NCI-H2227 treated with DMSO at 0.1 percent for 48 hours (cell line): ENCODE measurements at regions not wholly inside any gene's neighbourhood (a gene's known extent, or its start where the extent isn't known, plus 50 kb on each side); places are given as distances from the start of the nearest gene placed in this dataset.
A peak's percentile ranks its signal among the peaks of the same experiment; 100 is the strongest.

Experiments used
- DNase-seq: peaks from one replicate; lab custom pipeline; 2025; lab: John Stamatoyannopoulos, UW

- DNase-seq, result no peak
Observed at GRCh38 chr2:60096556-60096955, 456.9 kb downstream of the BCL11A start.

DNA sequence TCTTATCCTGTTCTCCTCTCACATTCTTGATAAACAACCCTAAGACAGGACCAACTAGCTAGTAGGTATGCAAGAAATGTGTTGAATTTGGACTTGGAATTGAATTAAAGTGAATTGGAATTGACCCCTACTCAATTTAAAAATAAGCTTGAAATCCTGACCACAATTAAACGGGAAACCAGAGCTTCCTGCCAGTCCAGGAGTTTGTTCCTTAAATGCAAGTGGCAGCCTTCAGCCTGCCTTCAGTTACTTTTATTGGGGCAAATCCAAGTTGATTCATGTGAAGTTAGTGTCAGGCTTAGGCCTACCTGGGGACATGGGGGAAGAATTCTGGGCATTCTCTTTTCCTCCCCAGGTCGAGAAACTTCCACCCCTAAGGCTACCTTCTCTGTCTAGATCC lies 457.6 kb downstream of the BCL11A start:
- DNase-seq, result no peak

DNA sequence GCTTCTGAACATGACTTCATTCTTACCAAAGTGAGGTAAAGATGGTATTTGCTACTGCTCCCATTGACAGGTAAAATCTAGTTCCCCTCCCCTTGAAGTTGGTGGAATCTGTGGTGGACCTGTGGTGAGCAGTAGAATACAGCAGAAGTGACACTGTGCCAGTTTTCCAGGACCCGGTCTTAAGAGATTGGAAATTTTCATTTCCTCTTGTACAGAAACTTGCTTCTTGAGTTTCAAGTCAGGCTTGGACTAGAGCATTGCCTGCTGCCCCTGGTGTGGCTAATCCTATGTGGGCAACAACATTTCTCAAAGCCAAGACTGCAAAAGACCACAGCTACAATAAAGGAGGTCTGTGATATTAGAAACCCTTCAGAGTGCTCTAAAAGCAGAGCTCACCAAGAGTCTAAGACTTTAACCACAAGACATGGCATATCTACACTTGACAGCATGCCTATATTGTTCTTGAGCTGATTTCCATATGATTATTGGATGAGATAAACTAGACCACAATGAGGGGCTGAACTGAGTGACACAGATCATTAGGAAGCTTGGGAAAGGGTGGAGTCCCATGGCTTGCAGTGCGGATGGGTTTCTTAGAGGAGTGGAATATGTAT lies 458.1 kb downstream of the BCL11A start:
- DNase-seq, result no peak

DNA sequence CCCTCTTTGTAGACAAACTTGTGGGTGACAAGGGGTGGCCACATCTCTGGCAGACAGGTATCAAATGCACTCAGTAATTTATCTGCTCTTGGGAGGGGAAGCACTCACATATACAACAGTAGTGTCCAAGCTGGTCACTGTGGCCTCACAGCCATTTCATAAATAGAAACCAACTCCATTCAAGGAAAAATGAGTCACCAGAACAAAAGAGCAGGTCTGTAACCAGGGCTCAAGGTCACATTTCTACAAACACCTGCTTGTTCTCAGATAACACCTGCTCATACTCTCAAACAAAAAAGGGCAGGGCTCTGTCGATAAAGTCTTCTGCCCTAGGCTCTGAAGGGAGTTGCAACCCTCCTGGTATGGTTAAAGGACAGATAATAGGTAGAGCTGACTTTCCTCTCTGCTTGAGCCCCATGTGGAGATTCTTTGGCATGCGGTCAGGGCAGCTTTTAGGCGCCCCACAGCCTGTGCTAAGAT lies 459.0 kb downstream of the BCL11A start:
- no peak for DNase-seq

DNA sequence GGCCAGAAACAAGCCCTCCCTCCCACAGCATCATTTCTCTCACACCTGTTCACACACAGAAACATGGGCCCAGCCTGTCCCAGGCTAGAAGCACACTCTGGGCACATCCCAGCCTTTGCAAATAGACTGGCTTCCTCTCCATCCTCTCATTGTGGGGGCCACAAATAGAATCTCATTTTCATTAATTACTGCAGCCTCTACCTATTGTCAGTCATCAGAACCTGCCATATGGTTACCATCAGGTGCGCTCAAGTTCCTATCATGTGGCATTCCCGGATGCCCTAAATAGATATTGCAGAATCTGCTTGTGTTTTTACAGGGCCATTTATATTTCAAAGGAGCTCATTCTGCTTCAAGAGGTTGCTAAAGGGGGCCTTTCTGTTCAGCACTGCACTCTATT lies 460.7 kb downstream of the BCL11A start:
- DNase-seq, result no peak

- no peak for DNase-seq
Observed at GRCh38 chr2:60091894-60092293, 461.6 kb downstream of the BCL11A start.

DNA sequence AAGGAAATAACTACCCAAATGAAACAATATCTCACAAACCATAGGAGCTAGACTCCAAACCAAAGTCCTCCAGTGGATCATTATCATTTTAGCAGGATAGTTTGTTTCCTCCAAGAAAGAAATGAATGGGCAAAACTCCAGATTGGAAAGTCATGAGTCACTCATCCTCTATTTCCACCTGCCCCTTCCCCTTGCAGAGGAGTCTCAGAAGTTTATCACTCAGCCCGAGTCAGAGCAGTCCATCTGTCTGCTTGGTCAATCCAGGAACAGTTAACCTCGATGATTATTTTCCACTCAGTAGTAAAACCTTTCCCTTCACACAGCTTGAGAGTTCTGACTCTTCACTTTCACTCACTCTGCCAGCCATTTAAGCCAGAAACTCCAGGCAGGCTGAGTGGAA lies 462.2 kb downstream of the BCL11A start:
- no peak for DNase-seq

DNA sequence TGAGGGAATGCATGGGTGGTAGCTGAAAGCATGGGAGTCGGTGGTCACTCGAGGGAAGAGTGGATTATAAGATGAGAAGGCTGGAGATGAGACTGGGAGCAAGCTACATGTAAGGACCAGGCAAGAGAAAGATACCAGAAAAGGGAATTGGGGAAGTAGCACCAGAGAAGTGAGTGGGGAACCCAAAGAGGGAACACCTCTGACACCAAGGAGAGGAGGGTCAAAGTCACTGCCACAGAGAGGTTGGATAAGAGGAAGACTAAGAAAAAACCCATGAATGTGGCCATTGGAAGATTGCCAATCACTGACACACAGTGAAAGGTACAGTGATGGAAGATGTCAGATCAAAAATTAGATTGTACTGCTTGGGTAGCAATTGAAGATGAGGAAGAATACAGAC lies 473.9 kb downstream of the BCL11A start:
- no peak for DNase-seq

GRCh38 chr2:60075048-60075447 lies 478.4 kb downstream of the BCL11A start:
- DNase-seq, result no peak

DNA sequence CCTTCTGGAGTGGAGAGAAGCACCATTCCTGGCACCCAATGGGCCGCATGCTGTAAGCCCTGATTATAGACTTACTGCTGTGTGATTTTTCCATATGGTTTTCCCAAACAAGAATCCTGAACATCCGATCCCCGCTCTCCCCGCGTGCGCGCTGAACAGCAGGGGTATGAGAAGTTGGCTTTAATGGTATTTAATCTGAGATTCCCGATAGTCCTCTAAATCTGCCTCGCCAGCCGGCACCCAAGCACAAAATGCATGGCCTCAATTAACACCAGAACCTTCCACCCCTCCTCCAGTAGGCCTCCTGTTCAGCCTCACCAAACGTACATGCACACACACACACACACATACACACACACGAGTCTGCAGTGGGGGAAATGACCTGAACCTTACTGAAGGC lies 480.3 kb downstream of the BCL11A start:
- no peak for DNase-seq

DNA sequence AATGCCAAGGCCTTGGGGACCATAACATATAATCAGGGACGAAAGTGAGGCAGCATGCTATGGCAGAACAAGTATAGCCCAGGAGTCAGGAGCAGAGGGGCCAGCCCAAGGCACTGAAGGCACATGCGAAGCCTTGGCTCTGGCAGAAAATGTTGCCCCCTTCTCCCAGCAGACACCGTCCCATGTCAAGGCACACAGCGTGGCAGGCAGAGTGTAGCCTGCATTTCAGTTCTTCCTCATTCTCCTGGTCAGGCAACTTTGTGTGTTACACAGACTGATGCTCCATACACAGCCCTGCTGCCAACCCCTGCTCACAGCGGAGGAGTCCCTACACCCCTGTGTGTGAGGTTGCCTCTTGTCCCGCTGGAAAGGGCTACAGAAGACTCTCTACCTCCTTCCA lies 480.8 kb downstream of the BCL11A start:
- no peak for DNase-seq

- DNase-seq, result no peak
Observed at GRCh38 chr2:60071490-60071831, 482.0 kb downstream of the BCL11A start.

DNA sequence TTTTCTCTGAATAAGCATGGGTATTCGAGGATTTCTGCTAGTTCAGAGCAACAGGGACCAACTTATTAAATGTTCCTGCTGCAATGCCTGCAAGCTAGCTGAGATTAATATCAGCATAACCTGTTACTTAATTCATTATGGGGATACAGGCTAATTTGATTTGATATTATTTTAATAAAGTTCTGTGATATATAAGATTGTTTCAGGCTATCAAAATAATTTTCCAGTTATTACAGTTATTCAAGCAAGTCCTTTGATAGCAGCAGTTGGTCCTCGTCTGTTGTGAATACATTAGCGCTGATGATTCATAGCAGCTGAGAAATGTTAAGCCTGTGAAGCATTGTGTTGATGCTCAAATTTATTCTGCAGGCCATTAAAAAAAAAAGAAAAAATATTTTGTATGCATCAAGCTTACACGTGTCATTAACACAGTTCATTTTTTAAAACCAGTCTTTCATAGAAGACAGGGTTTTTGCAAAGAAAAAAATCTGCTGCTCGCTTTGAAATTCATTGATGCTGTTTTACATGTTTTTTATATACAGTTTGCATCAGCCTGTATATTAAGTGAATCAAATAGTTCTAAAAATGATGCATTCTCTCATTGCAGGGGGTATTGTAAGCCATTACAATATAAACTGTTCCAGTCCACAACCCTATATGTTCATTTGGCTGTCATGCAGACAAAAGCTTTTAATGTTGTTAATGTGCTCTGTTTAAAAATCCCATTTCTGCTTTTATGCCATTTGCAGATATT lies 482.5 kb downstream of the BCL11A start:
- peak; percentile 12 for DNase-seq

DNA sequence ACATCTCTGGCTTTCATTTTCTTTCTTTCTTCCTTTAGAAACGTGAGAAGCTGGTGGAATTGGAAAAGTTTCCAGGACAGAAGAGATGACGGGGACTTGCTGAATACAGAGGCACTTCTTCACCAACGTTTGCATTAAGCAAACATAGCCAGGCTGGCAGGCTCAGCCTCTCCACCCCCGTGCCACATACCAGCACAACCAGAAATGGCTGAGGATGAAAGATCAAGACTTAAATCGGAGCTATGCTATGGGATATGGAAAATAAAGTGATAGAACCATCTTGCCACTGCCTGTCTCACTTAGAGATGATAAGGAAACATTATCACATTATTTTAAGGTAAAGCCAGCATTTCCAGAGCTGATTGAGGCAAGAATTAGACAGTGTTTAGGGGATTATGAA lies 483.3 kb downstream of the BCL11A start:
- peak; percentile 18 for DNase-seq

- no peak for DNase-seq
Observed at GRCh38 chr2:60068755-60069154, 484.7 kb downstream of the BCL11A start.

DNA sequence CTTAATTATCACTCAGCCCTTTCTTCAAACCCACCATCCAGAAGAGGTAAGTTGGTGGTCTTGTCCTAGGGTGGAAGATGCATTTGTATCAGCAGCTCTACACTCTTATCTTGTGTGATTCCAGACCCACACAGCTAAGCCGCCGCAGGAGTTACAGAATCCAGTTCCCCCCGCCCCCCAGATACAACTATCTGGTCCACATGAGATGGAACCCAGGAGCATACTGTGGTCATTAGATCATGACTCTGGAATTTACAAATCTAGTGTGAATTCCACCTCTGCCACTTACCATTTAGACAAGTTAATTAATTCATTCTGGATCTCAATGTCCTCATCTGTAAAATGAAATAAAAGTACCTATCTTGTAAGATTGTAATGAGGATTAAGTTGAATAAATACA lies 486.4 kb downstream of the BCL11A start:
- DNase-seq, result no peak

- no peak for DNase-seq
Observed at GRCh38 chr2:60066096-60066839, 487.2 kb downstream of the BCL11A start.

GRCh38 chr2:60064687-60065389 lies 488.6 kb downstream of the BCL11A start:
- no peak for DNase-seq

DNA sequence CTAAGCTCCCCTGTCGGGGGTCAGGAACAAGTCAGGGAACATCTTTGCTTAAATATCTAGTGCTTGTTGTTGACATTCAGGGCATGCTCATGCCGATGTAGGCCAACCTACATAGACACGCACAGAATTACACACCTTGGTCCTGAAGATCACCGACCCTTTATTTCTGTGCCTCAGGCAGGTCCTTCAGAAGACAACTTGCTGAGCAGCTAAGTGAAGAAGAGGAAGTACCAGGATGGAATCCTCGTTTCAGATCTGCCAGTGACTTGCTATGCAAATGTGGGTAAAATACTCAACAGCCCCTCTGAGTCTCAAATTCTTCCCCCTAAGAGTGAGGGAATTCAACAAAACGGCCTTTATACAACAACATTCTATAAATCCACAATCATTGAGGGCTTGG lies 494.7 kb downstream of the BCL11A start:
- DNase-seq, result no peak

GRCh38 chr2:60054571-60055340 lies 498.7 kb downstream of the BCL11A start:
- no peak for DNase-seq

- no peak for DNase-seq
Observed at GRCh38 chr2:60053791-60054190, 499.7 kb downstream of the BCL11A start.

- DNase-seq, result no peak
Observed at GRCh38 chr2:60052601-60053000, 500.9 kb downstream of the BCL11A start.
